GM10248 (cell line): ENCODE measurements at regions not wholly inside any gene's neighbourhood (a gene's known extent, or its start where the extent isn't known, plus 50 kb on each side); places are given as distances from the start of the nearest gene placed in this dataset.

Experiments used
- CTCF ChIA-PET: fragments of 300-600 bp; sonication (Branson Sonifier 250); formaldehyde crosslinking; extraction: SDS; loops from one replicate; lab custom pipeline; 2021; ENCODE audit warnings: antibody characterized with exemption; lab: Yijun Ruan, JAX
- POLR2A ChIA-PET: fragments of 350-650 bp; sonication (Branson Sonifier 250); formaldehyde crosslinking; extraction: SDS; loops from one replicate; lab custom pipeline; 2020; ENCODE audit warnings: antibody characterized with exemption; lab: Yijun Ruan, JAX
- DNase-seq: peaks from one replicate; pipeline ENCODE4 v3.0.0; 2012; ENCODE audit errors: extremely low spot score
- CTCF ChIP-seq: IDR thresholded peaks from 2 replicates; pipeline ENCODE4 v1.5.1; 2012; ENCODE audit warnings: mild to moderate bottlenecking, low read depth; ENCODE audit errors: extremely low read depth, missing control alignments, control extremely low read depth

GRCh38 chr14:48473944-48474343 is 798.5 kb upstream of the MDGA2 start:
- CTCF ChIA-PET = no interaction called here
- no peak for TF ChIP-seq CTCF
- no peak for DNase-seq
- POLR2A ChIA-PET = no interaction called here

GRCh38 chr14:48456051-48456450 is 780.6 kb upstream of the MDGA2 start:
- DNase-seq = no peak
- no peak for TF ChIP-seq CTCF
- CTCF ChIA-PET = no interaction called here
- POLR2A ChIA-PET = no interaction called here

- ChIA-PET CTCF (no interaction called here), POLR2A (interaction anchor here (0.7 kb wide), 1 partner anchor 1248 kb away, joined by 3 read pairs; no protein-coding TSS in a partner anchor)
- DNase-seq = no peak
- no peak for TF ChIP-seq CTCF
Measured at GRCh38 chr14:48454887-48455286, 779.5 kb upstream of the MDGA2 start.

- no peak for DNase-seq
- TF ChIP-seq CTCF = no peak
- ChIA-PET CTCF (no interaction called here), POLR2A (no interaction called here)
Measured at GRCh38 chr14:48452437-48452995, 777.1 kb upstream of the MDGA2 start.

- no peak for TF ChIP-seq CTCF
- ChIA-PET POLR2A (no interaction called here), CTCF (no interaction called here)
- DNase-seq = no peak
Measured at GRCh38 chr14:48435221-48435620, 759.8 kb upstream of the MDGA2 start.

GRCh38 chr14:48430805-48431204 is 755.4 kb upstream of the MDGA2 start:
- DNase-seq = no peak

More at GRCh38 chr14:48430805-48431204, 755.4 kb upstream of the MDGA2 start:
- POLR2A ChIA-PET = no interaction called here
- CTCF ChIA-PET = no interaction called here
- TF ChIP-seq CTCF = no peak
